ENCODE measurements at regions not wholly inside any gene's neighbourhood (a gene's known extent, or its start where the extent isn't known, plus 50 kb on each side); places are given as distances from the start of the nearest gene placed in this dataset.

DNA sequence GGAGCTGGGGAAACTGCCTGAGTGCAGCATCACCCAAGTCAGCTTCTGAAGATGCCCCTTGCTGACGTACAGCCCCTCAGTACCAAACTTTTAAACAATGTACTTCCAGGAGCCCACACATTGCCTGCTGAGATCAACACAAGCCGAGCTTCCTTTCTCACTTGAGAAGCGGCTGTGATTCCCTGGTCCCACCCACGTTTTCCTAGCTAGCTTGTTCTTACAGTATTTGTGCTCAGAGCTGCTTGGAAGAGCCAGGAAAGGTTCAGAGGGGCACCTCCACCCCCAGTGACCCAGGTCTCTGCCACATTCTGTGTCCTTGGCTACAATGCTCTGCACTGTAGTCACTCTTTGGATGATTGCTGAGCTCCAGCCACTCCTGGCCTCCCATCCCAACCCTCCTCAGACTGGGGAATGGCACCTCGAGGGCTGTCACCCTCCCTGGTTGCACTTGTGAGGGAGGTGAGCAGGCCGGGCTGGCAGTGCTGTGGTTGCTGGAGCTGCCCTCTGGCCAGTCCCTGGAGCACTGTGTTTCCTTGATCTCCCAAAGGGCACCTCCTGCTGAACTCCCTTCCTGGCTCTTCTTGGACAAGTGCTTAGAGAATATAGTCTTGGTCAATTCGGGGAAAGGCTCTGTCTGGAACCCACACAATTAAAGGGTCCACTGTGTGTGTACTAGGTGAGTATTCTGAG lies 355.1 kb downstream of the AJAP1 start:
- Histone ChIP-seq H3K4me3 (no peak overlapping the region), H3K9me3 (no peaks in the 10 kb centered on the region), H3K4me1 (ENCODE audit: low read depth) (no peaks in the 10 kb centered on the region), H3K36me3 (ENCODE audit: low read depth) (no peaks in the 10 kb centered on the region)
- ATAC-seq, result no peak
- TF ChIP-seq, protein P1, sequence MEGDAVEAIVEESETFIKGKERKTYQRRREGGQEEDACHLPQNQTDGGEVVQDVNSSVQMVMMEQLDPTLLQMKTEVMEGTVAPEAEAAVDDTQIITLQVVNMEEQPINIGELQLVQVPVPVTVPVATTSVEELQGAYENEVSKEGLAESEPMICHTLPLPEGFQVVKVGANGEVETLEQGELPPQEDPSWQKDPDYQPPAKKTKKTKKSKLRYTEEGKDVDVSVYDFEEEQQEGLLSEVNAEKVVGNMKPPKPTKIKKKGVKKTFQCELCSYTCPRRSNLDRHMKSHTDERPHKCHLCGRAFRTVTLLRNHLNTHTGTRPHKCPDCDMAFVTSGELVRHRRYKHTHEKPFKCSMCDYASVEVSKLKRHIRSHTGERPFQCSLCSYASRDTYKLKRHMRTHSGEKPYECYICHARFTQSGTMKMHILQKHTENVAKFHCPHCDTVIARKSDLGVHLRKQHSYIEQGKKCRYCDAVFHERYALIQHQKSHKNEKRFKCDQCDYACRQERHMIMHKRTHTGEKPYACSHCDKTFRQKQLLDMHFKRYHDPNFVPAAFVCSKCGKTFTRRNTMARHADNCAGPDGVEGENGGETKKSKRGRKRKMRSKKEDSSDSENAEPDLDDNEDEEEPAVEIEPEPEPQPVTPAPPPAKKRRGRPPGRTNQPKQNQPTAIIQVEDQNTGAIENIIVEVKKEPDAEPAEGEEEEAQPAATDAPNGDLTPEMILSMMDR (IDR thresholded peaks at IDR 0.05), result no peak
- intact Hi-C loops (cut with DNase I, micrococcal nuclease), result no loop called here
- DNase-seq, result no peak

DNA sequence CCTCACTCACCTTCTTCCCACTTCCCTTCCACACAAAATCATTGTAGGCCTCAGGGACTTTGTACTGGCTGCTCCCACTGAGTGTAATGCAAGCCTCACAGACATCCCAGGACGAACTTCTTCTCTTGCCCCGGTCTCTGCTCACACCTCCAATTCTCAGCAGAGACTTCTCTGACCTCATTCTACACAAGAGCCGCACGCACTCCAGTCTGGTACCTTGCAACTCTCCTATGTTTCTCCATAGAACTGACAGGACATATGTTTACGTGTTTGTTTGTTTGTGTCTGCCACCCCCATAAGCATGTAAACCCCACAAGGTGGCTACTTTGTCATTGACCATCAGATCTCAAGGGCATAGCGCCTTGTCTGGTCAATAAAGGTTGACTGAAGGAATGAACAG lies 350.8 kb downstream of the AJAP1 start:
- no peak overlapping the region for H3K4me3 ChIP-seq
- DNase-seq, result no peak
- TF ChIP-seq, protein P1 (IDR thresholded peaks at IDR 0.05), result no peak

DNA sequence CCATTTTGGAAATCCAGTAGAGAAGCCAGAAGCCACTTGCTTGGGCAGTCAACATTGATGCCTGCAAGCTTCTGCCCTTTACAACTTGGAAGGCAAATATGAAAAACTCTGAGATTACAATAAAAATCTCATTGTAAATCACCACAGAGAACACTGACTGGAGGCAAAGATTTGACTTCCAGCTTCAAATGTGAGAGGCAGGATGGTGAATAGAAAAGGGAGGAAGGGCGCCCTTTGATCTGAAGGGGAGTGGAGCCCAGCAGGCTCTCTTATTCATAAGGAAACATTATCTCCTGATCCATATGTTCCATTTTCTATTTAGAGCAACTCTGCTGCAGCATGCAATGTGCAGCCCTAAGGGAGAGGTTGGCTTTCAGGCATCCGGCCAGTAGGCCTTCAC lies 348.3 kb downstream of the AJAP1 start:
- intact Hi-C loops (cut with DNase I, micrococcal nuclease), result no loop called here
- no peak for ATAC-seq
- Histone ChIP-seq H3K4me1 (ENCODE audit: low read depth) (no peaks in the 10 kb centered on the region), H3K9me3 (no peaks in the 10 kb centered on the region), H3K36me3 (ENCODE audit: low read depth) (no peaks in the 10 kb centered on the region), H3K4me3 (no peak overlapping the region)
- DNase-seq, result no peak
- TF ChIP-seq, protein P1 (IDR thresholded peaks at IDR 0.05), result no peak

More for the DNA sequence above, 350.8 kb downstream of the AJAP1 start:
- H3K36me3 ChIP-seq (ENCODE audit: low read depth), result no peaks in the 10 kb centered on the region
- ATAC-seq, result no peak
- intact Hi-C loops (cut with DNase I, micrococcal nuclease), result no loop called here
- no peaks in the 10 kb centered on the region for H3K9me3 ChIP-seq
- H3K4me1 ChIP-seq (ENCODE audit: low read depth), result no peaks in the 10 kb centered on the region

DNA sequence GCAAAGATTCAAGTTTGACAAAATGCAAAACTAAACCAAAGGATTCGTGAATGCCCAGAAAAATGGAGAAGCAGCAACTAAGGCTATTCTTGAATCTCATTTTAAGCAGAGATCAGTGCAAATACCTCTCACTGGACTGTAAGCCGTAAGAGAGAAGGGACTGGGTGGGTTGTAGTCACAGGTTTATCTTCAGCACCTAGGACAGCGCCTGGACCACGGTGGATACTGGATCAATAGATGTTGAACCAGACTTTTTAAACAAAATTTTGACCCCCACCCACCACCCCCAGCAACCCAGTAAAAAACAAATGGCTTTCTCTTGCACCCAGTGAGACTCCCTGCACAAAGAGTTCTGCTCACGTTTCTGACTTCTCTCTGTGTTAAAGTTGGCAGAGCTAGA lies 347.1 kb downstream of the AJAP1 start:
- intact Hi-C loops (cut with DNase I, micrococcal nuclease), result no loop called here
- H3K36me3 ChIP-seq (ENCODE audit: low read depth), result no peaks in the 10 kb centered on the region
- DNase-seq (no peak), ATAC-seq (no peak)
- no peaks in the 10 kb centered on the region for H3K4me1 ChIP-seq (ENCODE audit: low read depth)
- no peaks in the 10 kb centered on the region for H3K9me3 ChIP-seq
- TF ChIP-seq, protein P1 (IDR thresholded peaks at IDR 0.05), result no peak
- H3K4me3 ChIP-seq, result no peak overlapping the region

DNA sequence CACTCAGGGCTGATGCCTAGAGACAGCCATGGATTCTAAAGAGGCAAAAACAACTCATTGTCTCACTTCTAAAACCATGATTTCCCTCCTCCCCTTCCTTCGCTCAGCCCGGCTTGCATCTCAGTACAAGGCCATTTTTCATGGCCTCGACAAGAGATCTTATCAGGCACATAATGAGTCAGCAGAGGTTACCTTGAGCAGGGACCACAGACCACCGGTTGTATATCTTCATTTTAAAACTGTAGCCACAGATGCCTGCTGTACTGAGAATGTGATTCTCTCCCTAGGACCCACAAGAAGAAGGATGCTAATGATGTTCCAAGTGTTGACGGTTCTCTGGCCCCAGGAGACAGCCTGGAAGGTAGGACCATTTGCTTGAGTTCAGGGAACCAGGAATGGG lies 331.9 kb downstream of the AJAP1 start:
- ATAC-seq, result no peak
- intact Hi-C loops (cut with DNase I, micrococcal nuclease), result no loop called here
- Histone ChIP-seq H3K36me3 (ENCODE audit: low read depth) (no peaks in the 10 kb centered on the region), H3K4me3 (no peak overlapping the region), H3K9me3 (no peaks in the 10 kb centered on the region), H3K4me1 (ENCODE audit: low read depth) (no peaks in the 10 kb centered on the region)
- TF ChIP-seq, protein P1 (IDR thresholded peaks at IDR 0.05), result no peak
- no peak for DNase-seq

DNA sequence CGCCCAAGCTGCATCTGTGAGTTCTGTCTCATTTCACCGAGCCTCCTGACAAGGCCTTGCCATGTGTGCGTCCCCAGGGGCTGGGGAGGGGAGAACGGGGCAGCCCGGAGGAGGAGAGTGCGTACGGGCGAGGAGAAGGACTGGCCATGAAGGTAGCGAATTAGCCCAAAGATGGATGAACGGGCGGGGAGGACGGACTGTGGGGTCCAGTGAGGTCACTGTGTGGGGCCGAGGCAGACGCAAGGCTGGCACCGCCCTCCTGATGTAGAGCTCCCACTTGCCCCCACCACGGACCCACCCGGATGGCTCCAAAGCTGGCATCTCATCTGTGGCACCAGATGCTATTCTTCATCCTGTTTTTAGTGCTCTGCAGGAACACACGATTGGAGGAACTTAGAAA lies 330.4 kb downstream of the AJAP1 start:
- H3K4me3 ChIP-seq, result no peak overlapping the region
- ATAC-seq, result no peak
- no peaks in the 10 kb centered on the region for H3K36me3 ChIP-seq (ENCODE audit: low read depth)
- intact Hi-C loops (cut with DNase I, micrococcal nuclease), result no loop called here
- TF ChIP-seq, protein P1 (IDR thresholded peaks at IDR 0.05), result no peak
- no peaks in the 10 kb centered on the region for H3K4me1 ChIP-seq (ENCODE audit: low read depth)
- DNase-seq, result no peak
- H3K9me3 ChIP-seq, result no peaks in the 10 kb centered on the region

Measured in mucosa of descending colon (tissue), 3 donors.